HG02884 (cell line): ENCODE measurements at regions not wholly inside any gene's neighbourhood (a gene's known extent, or its start where the extent isn't known, plus 50 kb on each side); places are given as distances from the start of the nearest gene placed in this dataset.
A peak's percentile ranks its signal among the peaks of the same experiment; 100 is the strongest.
"Not testable (repeated sequence)": the region's sequence is repeated elsewhere in the genome, so short reads cannot be mapped to it uniquely, and the experiment has no call there.

Experiments used
- ATAC-seq: cut with Tn5 transposase; IDR thresholded peaks from one replicate; pipeline ENCODE4 v1.9.1; 2021; ENCODE audit warnings: mild to moderate bottlenecking, moderate library complexity; ENCODE audit not compliant: unreplicated experiment

DNA sequence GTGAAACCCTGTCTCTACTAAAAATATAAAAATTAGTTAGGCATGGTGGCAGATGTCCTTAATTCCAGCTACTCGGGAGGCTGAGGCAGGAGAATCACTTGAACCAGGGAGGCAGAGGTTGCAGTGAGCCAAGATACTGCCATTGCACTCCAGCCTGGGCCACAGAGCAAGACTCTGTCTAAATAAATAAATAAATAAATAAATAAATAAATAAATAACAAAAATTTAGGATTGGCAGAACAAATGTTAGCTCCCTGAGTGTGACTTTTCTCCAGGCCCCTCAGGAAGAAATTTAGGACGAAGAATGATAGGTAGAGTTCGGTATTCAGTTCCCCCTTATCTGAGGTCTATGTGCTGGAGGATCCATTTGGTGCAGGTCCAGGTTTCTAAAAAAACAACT lies 181.2 kb downstream of the CD47 start:
- ATAC-seq, result not testable (repeated sequence)

- no peak for ATAC-seq
These were observed 182.8 kb downstream of the CD47 start for GRCh38 chr3:107907996-107908395.

DNA sequence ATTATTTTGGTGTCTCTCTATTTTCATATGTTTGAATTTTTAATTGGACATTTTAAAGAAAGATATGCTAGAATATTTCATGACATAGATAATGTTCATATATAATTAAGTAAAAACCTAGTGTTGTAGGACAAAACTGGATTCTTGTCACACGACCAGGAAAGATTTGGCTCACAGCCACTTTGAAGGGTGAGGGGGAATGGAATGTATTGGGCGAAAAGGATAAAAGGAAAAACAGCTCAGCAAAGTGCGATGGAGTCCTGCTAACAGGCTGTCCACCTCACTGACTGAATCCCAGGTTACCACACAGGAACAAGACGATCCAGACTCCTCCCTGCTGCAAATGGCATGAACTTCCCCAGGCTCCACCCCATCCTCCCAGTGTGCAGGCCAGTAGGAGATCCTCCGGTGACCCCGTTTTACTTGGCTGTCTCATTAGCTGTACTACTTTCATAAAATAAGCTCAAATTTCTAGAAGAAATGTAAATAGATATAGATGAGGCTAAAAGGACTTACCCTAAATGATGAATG lies 186.2 kb downstream of the CD47 start:
- no peak for ATAC-seq

DNA sequence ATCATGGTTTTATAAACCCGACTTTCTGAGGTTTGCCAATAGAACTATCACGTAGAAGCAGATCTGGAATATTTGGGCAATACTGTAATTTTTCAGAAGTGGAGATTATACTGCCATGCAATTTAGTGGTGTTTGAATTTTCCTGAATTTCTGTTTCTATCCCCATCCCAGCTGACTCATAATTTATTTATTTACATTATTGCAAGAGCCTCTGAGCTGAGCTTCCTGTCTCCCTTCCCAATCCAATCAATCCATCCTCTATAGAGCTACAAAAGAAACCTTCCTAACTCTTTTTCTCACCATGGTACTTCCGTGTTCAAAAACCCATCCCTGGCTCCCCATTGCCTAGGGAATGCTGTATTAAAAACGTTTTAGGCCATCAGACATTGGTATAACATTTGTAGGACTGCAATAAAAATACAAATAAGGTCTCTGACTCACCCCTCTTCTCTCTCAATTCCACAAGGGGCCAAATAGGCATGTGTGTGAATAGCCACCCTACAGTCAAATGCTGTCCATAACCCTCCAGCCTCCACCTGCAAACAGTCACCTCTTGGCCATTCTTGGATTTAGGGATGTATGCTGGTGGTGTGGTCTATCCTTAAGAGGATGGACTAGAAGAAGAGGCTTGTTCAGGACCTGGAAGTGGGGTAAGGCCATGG lies 190.7 kb downstream of the CD47 start:
- no peak for ATAC-seq

DNA sequence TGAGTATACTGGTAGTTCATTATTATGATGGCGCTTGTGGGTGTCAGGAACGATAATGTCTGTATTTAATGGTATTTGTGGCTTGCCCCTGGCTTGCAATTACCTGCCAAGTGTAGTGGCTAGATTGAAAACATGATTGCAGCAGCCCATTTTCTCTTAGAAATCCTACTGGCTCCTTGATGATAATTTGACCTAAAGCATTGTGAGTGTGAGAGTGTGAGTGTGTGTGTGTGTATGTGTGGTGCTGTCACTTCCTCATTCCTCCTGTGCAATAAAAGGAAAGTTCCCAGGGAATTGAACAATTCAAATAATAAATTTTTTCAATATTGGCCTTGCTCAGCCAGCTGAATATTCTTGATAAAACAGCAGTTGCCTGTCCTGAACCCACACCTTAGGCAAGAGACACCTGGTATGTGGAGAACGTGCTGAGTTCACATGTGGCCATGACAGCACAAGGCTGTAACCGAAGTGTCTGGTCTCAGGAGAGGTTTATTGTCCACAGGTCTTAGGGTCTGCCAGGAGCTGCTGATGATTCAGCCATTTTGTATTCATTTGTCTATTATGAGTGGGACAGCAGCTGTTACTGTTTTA lies 193.3 kb downstream of the CD47 start:
- ATAC-seq, result no peak

DNA sequence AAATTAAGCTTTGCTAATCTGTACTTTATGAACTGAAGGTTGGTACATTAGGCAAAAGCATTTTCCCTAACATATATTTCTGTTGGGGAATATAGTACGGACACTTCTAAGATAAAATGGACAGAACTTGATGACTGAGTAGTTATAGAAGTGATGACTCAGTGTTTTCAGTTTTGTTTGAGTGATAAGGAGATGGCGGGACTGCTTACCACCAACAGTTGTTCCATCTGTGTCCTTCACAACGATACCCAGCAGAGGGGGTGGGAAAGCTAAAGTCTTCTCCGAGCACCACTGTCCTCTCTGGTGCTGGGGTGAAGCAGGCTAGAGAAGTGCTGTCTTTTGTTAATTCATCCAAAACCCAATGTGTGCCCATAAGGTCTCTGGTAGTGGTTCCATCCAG lies 195.8 kb downstream of the CD47 start:
- no peak for ATAC-seq

DNA sequence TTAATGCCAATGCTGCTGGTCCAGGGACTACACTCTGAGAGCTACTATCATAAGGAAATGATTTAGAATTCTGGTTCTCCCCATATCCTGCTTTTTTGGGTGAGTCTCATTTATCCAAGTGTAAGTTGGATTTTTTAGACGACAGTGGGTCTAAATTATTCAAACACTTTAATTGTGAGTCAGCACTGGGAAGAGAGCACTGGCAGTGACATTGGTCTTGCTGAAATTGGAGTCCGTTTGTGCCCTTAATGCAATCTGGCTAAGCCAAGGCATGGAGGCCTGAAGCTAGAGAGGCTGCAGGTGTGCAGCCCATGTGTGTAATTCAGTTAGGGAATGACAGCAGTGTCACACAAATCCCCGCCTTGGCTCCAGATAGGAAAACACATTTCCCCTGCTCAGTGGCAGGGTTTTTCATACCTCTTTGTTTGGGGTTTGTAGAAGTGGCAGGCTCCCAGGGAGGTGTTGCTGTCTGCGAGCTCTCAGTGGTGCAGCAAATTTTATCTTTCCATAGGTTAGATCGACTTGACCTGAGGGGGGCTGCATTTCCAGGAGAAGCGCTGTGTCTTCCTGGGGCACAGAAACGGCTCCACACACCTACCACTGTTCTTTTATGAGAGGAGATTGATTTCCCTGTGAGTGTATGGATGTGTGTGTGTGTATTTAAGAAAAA lies 197.7 kb downstream of the CD47 start:
- ATAC-seq, result no peak

DNA sequence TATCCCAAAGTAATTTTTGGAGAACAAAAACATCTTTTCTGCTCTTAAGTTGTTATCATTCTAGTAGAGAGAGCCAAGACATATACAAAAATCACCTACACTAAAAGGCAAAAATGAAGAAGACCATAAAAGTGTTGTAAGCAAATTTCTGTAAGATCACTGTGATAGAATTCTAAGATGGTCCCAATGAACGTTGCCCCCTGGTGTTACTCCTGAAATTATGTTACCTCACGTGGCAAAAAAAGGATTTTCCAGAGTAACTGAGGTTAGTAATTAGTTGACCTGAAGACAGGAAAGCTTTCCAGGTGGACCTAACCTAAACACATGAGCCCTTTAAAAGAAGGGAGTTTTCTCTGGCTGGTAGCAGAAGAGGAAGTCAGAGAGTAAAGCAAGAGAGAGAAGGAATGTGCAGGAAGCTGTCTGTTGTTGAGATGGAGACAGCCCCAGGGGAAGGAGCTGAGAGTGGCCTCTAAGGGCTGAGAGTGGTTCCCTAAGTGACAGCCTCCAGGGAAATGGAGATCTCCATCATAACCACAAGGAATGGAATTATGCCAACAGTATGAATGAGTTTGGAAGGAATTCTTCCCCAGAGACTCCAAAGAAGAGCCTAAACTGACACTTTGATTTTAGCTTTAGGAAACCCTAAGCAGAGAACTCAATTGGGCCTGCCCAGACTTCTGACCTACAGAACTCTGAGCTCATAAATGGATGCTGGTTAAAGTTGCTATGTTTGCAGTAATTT lies 205.9 kb downstream of the CD47 start:
- ATAC-seq, result no peak

DNA sequence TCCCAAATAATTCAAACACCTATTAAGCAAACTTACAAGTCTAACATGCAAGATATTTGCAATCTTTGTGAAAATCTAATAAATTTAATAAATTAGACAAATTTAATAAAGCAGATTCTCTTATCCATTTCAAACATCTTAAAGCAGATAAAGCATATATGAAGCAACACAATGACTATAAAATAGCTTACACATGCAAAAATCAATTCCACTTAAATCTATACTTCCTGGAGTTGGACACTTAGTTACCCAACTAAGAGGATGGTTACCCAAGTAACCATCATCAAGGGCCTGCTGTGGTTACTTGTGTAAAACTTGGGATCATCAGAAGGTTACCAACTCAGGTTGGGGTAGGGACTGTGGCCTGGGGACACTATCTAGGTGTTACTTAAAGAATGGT lies 206.8 kb downstream of the CD47 start:
- ATAC-seq, result no peak

- no peak for ATAC-seq
These were observed 207.9 kb downstream of the CD47 start for GRCh38 chr3:107882881-107883280.

GRCh38 chr3:107882261-107882660 lies 208.6 kb downstream of the CD47 start:
- ATAC-seq, result no peak

- no peak for ATAC-seq
These were observed 209.3 kb downstream of the CD47 start for GRCh38 chr3:107881509-107881908.

DNA sequence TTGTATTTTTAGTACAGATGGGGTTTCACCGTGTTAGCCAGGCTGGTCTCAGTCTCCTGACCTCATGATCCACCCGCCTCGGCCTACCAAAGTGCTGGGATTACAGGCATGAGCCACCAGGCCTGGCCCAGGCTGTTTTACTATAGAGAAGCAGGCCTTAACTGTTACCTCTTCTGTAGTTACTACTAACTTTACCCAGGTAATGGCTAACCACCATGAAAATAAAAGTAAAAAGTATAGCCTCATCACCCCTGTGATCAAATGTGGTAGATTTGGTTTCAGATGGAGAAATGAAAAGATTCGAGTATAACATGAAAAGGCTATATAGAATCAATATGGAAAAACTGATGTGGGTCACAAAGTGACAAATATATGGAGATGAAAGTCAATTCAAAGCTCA lies 210.1 kb downstream of the CD47 start:
- ATAC-seq, result no peak

DNA sequence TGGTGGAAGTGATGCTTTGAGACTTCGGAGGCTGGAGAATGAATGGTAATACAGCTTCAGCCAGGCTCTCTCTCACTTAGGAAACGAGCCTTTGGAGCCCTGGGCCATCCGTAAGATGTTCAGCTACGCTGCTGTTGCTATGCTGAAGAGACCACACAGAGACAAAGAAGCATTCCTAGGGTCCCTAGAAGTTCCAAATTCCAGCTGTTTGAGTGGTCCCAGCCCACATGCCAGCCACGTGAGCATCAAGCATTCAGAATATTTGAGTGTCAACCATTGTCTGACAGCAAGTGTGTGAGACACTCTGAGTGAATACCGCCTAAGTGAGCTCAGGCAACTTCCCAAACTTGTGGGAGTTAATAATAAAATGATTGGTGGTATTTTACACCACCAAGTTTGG lies 212.9 kb downstream of the CD47 start:
- no peak for ATAC-seq

- ATAC-seq, result no peak
These were observed 219.7 kb downstream of the CD47 start for GRCh38 chr3:107870943-107871638.

DNA sequence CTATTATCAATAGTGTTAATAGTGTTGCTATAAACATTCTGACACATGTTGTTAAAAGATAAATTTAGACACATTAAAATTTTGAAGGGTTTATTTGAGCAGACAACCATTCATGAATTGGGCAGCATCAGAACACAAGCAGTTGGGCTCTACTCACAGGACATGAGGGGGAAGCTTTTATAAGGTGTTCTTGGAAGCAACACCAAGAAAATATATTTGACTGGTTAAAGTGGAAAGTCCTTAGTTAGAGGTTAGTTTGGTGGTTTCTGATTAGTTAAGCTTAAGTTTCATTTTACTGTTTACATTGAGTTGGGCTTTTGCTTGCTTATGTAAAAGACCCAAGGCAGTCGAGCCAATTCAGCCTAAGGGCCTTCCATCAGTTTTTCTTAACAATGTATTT lies 220.7 kb downstream of the CD47 start:
- no peak for ATAC-seq

DNA sequence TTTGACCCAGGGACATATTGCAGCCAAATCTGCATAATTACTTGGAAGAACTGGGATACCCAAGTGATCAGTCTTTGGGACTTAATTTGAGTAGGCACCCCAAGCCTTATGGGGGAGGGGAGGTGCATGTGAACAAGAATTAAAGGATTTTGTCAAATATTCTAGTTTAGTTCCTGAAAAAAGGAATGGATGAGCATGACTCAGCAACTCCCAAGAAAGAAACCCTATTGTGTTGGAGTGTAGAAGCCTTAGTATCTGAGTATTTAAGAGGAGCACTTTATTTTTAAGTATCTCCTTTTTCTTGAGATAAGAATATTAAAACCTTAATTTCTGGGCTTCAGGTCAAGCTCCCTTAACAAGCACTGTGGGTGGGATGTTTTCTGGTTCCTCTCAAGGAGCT lies 222.4 kb downstream of the CD47 start:
- no peak for ATAC-seq

- peak; percentile 94 for ATAC-seq
These were observed 228.9 kb downstream of the CD47 start for GRCh38 chr3:107861904-107862303.

DNA sequence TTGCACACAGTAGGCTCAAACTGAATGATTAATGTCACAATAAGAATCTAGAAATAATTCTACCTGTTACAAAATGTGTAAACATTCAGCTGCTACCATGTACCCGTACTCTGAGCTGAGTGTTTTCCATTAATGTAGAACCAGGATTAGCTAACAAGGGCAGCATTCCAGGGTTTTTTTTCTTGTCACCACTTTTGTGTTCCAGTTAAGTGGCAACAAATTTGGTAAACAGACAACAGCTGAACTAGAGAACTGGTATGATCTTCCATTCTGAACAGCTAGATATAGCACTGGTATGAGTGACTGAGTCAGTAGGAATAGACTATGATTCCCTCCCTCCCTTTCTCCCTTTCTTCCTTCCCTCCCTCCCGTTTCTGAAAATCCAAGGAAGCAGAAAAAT lies 229.4 kb downstream of the CD47 start:
- ATAC-seq, result no peak
